ENCODE measurements at regions not wholly inside any gene's neighbourhood (a gene's known extent, or its start where the extent isn't known, plus 50 kb on each side); places are given as distances from the start of the nearest gene placed in this dataset.

DNA sequence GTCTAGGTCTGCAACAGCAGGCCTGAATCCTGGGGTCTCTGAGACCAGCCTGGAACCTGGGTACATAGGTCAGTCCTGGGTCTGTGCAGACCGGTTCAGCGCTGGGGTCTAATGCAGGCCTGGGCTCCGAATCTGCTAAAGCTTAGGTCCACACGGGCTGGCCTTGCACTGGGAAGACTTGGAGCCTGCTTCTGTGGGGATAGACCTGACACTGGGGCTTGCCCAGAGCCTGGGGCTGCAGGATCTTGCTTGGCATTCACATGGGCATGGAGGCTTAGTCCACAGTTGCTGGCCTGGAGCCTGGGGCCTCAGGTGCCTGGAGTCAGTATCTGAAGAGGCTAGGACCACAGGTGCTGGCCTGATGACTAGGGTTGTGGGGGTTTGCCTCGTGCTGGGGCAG, 369.8 kb upstream of the SEL1L start:
- intact Hi-C loops (cut with micrococcal nuclease; ENCODE audit: unreplicated experiment): no loop called here
- H3K9me2 ChIP-seq (ENCODE audit: insufficient read depth, low read length): no peaks in the 10 kb centered on the region
- no peak overlapping the region for H3K4me3 ChIP-seq (ENCODE audit: low read depth, low read length, poor library complexity, severe bottlenecking)
- H2AFZ ChIP-seq (ENCODE audit: low read length): no peak overlapping the region
- TF ChIP-seq, protein P1, sequence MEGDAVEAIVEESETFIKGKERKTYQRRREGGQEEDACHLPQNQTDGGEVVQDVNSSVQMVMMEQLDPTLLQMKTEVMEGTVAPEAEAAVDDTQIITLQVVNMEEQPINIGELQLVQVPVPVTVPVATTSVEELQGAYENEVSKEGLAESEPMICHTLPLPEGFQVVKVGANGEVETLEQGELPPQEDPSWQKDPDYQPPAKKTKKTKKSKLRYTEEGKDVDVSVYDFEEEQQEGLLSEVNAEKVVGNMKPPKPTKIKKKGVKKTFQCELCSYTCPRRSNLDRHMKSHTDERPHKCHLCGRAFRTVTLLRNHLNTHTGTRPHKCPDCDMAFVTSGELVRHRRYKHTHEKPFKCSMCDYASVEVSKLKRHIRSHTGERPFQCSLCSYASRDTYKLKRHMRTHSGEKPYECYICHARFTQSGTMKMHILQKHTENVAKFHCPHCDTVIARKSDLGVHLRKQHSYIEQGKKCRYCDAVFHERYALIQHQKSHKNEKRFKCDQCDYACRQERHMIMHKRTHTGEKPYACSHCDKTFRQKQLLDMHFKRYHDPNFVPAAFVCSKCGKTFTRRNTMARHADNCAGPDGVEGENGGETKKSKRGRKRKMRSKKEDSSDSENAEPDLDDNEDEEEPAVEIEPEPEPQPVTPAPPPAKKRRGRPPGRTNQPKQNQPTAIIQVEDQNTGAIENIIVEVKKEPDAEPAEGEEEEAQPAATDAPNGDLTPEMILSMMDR (conservative IDR thresholded peaks at IDR 0.05; ENCODE audit: low read length): no peak
- no peak for TF ChIP-seq EZH2phosphoT487 (IDR thresholded peaks at IDR 0.05; ENCODE audit: borderline replicate concordance, low read depth, low read length)
- H4K20me1 ChIP-seq (ENCODE audit: insufficient read depth, low read length): no peaks in the 10 kb centered on the region
- no peak overlapping the region for H3K4me2 ChIP-seq (ENCODE audit: low read length)
- H3K36me3 ChIP-seq (ENCODE audit: insufficient read depth, low read length): no peaks in the 10 kb centered on the region
- ChIA-PET CTCF (ENCODE audit: unreplicated experiment) (no interaction called here), POLR2A (no interaction called here)
- 0 out of 2 replicates have a peak, but pooled peaks cover 9% of the 10 kb centered on the region for H3K9me3 ChIP-seq (ENCODE audit: low read length)
- no TSS peak for BruUV-seq (replicated peaks)
- no peaks in the 10 kb centered on the region for H3K4me1 ChIP-seq (ENCODE audit: insufficient read depth, low read length, poor library complexity, severe bottlenecking)
- H3K27ac ChIP-seq (ENCODE audit: low read depth, low read length, poor library complexity, severe bottlenecking): no peak overlapping the region
- no peaks in the 10 kb centered on the region for H3K79me2 ChIP-seq (ENCODE audit: insufficient read depth, low read depth, low read length)
- DNase-seq (ENCODE audit: low spot score): no peak

DNA sequence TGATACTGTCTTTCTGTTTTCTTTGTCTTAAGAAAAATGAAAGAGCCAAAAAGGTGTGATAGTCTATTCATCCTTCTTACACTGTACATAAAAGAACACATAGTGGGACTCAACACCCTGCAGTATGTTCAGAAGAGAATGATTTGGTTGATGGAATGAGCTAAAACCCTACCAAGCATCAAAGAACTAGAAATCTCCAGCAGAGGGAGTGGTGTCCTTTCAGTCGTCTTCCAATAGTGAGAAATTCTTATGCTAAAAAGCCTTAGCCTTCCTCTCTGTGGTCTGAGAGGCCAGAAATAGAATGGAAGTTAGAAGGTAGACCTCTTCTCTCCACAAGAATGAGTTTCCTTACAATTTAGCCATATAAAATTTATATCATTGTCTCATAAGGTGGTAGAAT, 393.4 kb upstream of the SEL1L start:
- Histone ChIP-seq H3K4me2 (ENCODE audit: low read length) (no peak overlapping the region), H3K9me3 (ENCODE audit: low read length) (no peaks in the 10 kb centered on the region), H3K79me2 (ENCODE audit: insufficient read depth, low read depth, low read length) (no peaks in the 10 kb centered on the region), H3K4me1 (ENCODE audit: insufficient read depth, low read length, poor library complexity, severe bottlenecking) (no peaks in the 10 kb centered on the region), H2AFZ (ENCODE audit: low read length) (no peak overlapping the region), H3K27ac (ENCODE audit: low read depth, low read length, poor library complexity, severe bottlenecking) (no peak overlapping the region), H3K36me3 (ENCODE audit: insufficient read depth, low read length) (no peaks in the 10 kb centered on the region), H4K20me1 (ENCODE audit: insufficient read depth, low read length) (no peaks in the 10 kb centered on the region), H3K9me2 (ENCODE audit: insufficient read depth, low read length) (no peaks in the 10 kb centered on the region), H3K4me3 (ENCODE audit: low read depth, low read length, poor library complexity, severe bottlenecking) (no peak overlapping the region)
- ChIA-PET POLR2A (no interaction called here), CTCF (ENCODE audit: unreplicated experiment) (no interaction called here)
- intact Hi-C loops (cut with micrococcal nuclease; ENCODE audit: unreplicated experiment): no loop called here
- DNase-seq (ENCODE audit: low spot score): no peak
- no TSS peak for BruUV-seq (replicated peaks)
- TF ChIP-seq EZH2phosphoT487 (IDR thresholded peaks at IDR 0.05; ENCODE audit: borderline replicate concordance, low read depth, low read length): no peak
- TF ChIP-seq, protein P1 (conservative IDR thresholded peaks at IDR 0.05; ENCODE audit: low read length): peak; percentile 39; the same call in 1 of the 2 replicates

DNA sequence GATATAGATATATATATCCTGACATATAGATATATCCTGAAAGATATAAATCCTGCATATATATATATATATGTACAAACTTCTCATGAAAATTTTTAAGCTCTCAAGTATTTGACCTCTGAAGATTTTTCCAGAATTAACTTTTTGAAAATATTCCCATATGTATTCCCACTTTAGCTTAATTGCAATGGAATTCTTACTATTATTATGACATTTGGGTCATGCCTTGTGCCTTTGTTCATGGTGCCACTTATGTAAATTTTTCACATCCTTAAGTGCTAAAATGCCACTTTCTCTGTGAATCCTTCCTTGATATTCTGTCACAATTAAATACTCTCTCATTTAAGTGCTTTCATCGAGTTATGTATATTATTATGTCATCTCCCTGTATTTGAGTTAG, 398.2 kb upstream of the SEL1L start:
- no peak overlapping the region for H3K27ac ChIP-seq (ENCODE audit: low read depth, low read length, poor library complexity, severe bottlenecking)
- H4K20me1 ChIP-seq (ENCODE audit: insufficient read depth, low read length): no peaks in the 10 kb centered on the region
- no peaks in the 10 kb centered on the region for H3K9me2 ChIP-seq (ENCODE audit: insufficient read depth, low read length)
- no peak overlapping the region for H3K4me2 ChIP-seq (ENCODE audit: low read length)
- DNase-seq (ENCODE audit: low spot score): no peak
- no peaks in the 10 kb centered on the region for H3K4me1 ChIP-seq (ENCODE audit: insufficient read depth, low read length, poor library complexity, severe bottlenecking)
- TF ChIP-seq, protein P1 (conservative IDR thresholded peaks at IDR 0.05; ENCODE audit: low read length): no peak
- no peak for TF ChIP-seq EZH2phosphoT487 (IDR thresholded peaks at IDR 0.05; ENCODE audit: borderline replicate concordance, low read depth, low read length)
- intact Hi-C loops (cut with micrococcal nuclease; ENCODE audit: unreplicated experiment): no loop called here
- no peaks in the 10 kb centered on the region for H3K9me3 ChIP-seq (ENCODE audit: low read length)
- BruUV-seq (replicated peaks): no TSS peak
- no peak overlapping the region for H3K4me3 ChIP-seq (ENCODE audit: low read depth, low read length, poor library complexity, severe bottlenecking)
- POLR2A ChIA-PET: no interaction called here
- H2AFZ ChIP-seq (ENCODE audit: low read length): no peak overlapping the region
- no peaks in the 10 kb centered on the region for H3K36me3 ChIP-seq (ENCODE audit: insufficient read depth, low read length)
- CTCF ChIA-PET (ENCODE audit: unreplicated experiment): no interaction called here
- H3K79me2 ChIP-seq (ENCODE audit: insufficient read depth, low read depth, low read length): no peaks in the 10 kb centered on the region

All from OCI-LY7 (cell line).